GM12865 (cell line): ENCODE measurements at regions not wholly inside any gene's neighbourhood (a gene's known extent, or its start where the extent isn't known, plus 50 kb on each side); places are given as distances from the start of the nearest gene placed in this dataset.

ENCODE experiments used
- DNase-seq: peaks from one replicate; pipeline ENCODE4 v3.0.0; 2010; ENCODE audit warnings: low read depth
- H3K4me3 ChIP-seq: 2 replicates; pipeline ENCODE4 v1.5.1; 2011; ENCODE audit warnings: mild to moderate bottlenecking, low read depth, low read length, control low read depth
- CTCF ChIP-seq: IDR thresholded peaks from 2 replicates; pipeline ENCODE4 v1.5.1; 2011; ENCODE audit warnings: low read length, control low read depth, low read depth, inconsistent platforms; ENCODE audit not compliant: insufficient read depth; ENCODE audit errors: missing control alignments

- no peak for TF ChIP-seq CTCF
- H3K4me3 ChIP-seq, result no peak overlapping the region
- no peak for DNase-seq
Measured at GRCh38 chr18:1480309-1480708, 575.6 kb downstream of the ADCYAP1 start.

- H3K4me3 ChIP-seq, result no peak overlapping the region
- no peak for TF ChIP-seq CTCF
- DNase-seq, result no peak
Measured at GRCh38 chr18:1481577-1481976, 576.9 kb downstream of the ADCYAP1 start.

DNA sequence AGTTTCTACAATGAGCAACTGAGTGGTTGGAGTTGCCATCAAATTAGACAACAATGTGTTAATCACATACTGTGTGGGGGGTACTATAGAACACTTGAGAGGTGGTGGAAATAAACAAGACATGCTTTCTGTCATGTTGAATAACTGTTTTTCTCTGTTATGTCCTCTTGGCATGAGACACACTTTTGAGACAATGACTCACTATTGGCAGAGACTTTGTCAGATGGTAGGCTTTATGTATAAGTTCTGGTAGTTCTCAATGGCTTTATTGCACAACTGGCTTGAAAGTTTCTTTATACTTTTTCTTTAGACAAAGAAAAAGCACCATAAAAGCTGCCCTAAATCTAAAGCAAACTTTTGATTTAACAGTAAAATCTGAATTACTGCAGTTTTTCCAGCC lies 578.7 kb downstream of the ADCYAP1 start:
- TF ChIP-seq CTCF, result no peak
- no peak overlapping the region for H3K4me3 ChIP-seq
- DNase-seq, result no peak

- H3K4me3 ChIP-seq, result no peak overlapping the region
- no peak for TF ChIP-seq CTCF
- no peak for DNase-seq
Measured at GRCh38 chr18:1487457-1487856, 582.8 kb downstream of the ADCYAP1 start.

- DNase-seq, result no peak
- TF ChIP-seq CTCF, result no peak
- H3K4me3 ChIP-seq, result no peak overlapping the region
Measured at GRCh38 chr18:1488394-1488793, 583.7 kb downstream of the ADCYAP1 start.

GRCh38 chr18:1488957-1489356 lies 584.3 kb downstream of the ADCYAP1 start:
- DNase-seq, result no peak
- no peak overlapping the region for H3K4me3 ChIP-seq
- no peak for TF ChIP-seq CTCF

GRCh38 chr18:1495387-1495786 lies 590.7 kb downstream of the ADCYAP1 start:
- no peak overlapping the region for H3K4me3 ChIP-seq
- no peak for DNase-seq
- no peak for TF ChIP-seq CTCF
